SK-N-SH treated with all-trans-retinoic acid at 6 μM for 48 hours (cell line): ENCODE measurements at regions not wholly inside any gene's neighbourhood (a gene's known extent, or its start where the extent isn't known, plus 50 kb on each side); places are given as distances from the start of the nearest gene placed in this dataset.

Experiments used
- ATAC-seq: fragments of 200-7000 bp; cut with Tn5 transposase; 3 replicates; pipeline ENCODE4 v1.9.1; 2020; ENCODE audit warnings: mild to moderate bottlenecking, moderate library complexity
- ARNTL ChIP-seq: fragments of 450-650 bp; formaldehyde crosslinking; IDR thresholded peaks from 2 replicates; pipeline ENCODE4 v1.5.0; 2020; ENCODE audit warnings: low read depth, mild to moderate bottlenecking, moderate library complexity, borderline replicate concordance
- BACH2 ChIP-seq: fragments of 250-450 bp; sonication (Bioruptor Pico); IDR thresholded peaks from 2 replicates; pipeline ENCODE4 v1.9.0; 2021; ENCODE audit warnings: mild to moderate bottlenecking, borderline replicate concordance
- CSDC2 ChIP-seq: fragments of 250-450 bp; sonication (Bioruptor Pico); IDR thresholded peaks from 2 replicates; pipeline ENCODE4 v1.5.0; 2020; ENCODE audit warnings: mild to moderate bottlenecking, moderate library complexity
- ESRRG ChIP-seq: fragments of 250-450 bp; sonication (Bioruptor Pico); IDR thresholded peaks from 2 replicates; pipeline ENCODE4 v1.6.1; 2021; ENCODE audit warnings: mild to moderate bottlenecking
- GLIS3 ChIP-seq: fragments of 250-450 bp; sonication (Bioruptor Pico); IDR thresholded peaks from 2 replicates; pipeline ENCODE4 v1.5.0; 2020; ENCODE audit warnings: mild to moderate bottlenecking, moderate library complexity
- ISL1 ChIP-seq: fragments of 250-450 bp; sonication (Bioruptor Pico); IDR thresholded peaks from 2 replicates; pipeline ENCODE4 v2.1.2; 2022; ENCODE audit warnings: mild to moderate bottlenecking, moderate library complexity
- OSR1 ChIP-seq: fragments of 250-450 bp; sonication (Bioruptor Pico); IDR thresholded peaks from 2 replicates; pipeline ENCODE4 v1.8.0; 2022; ENCODE audit warnings: moderate library complexity, mild to moderate bottlenecking, inconsistent platforms
- PPARA ChIP-seq: fragments of 250-450 bp; sonication (Bioruptor Pico); IDR thresholded peaks from 2 replicates; pipeline ENCODE4 v1.5.0; 2020; ENCODE audit warnings: mild to moderate bottlenecking, borderline replicate concordance
- RARB ChIP-seq: fragments of 250-450 bp; sonication (Bioruptor Pico); IDR thresholded peaks from 2 replicates; pipeline ENCODE4 v1.8.0; 2021; ENCODE audit warnings: mild to moderate bottlenecking, moderate library complexity
- SNAI2 ChIP-seq: fragments of 250-450 bp; sonication (Bioruptor Pico); IDR thresholded peaks from 2 replicates; pipeline ENCODE4 v1.5.0; 2020; ENCODE audit warnings: mild to moderate bottlenecking, moderate library complexity
- TCF4 ChIP-seq: fragments of 250-450 bp; sonication (Bioruptor Pico); IDR thresholded peaks from 2 replicates; pipeline ENCODE4 v1.8.0; 2021; ENCODE audit warnings: mild to moderate bottlenecking, moderate library complexity, borderline replicate concordance
- ZC3H10 ChIP-seq: fragments of 250-450 bp; sonication (Bioruptor Pico); IDR thresholded peaks from 2 replicates; pipeline ENCODE4 v1.5.1; 2021; ENCODE audit warnings: mild to moderate bottlenecking, moderate library complexity
- ZFP3 ChIP-seq: fragments of 250-450 bp; sonication (Bioruptor Pico); IDR thresholded peaks from 2 replicates; pipeline ENCODE4 v1.5.0; 2020; ENCODE audit warnings: mild to moderate bottlenecking, moderate library complexity
- ZFP30 ChIP-seq: fragments of 450-650 bp; formaldehyde crosslinking; IDR thresholded peaks from 2 replicates; pipeline ENCODE4 v1.5.0; 2022; ENCODE audit warnings: mild to moderate bottlenecking, moderate library complexity
- ZNF565 ChIP-seq: fragments of 450-650 bp; formaldehyde crosslinking; conservative IDR thresholded peaks from 2 replicates; pipeline ENCODE4 v1.5.0; 2020; ENCODE audit warnings: low read depth, mild to moderate bottlenecking, moderate library complexity
- ZNF70 ChIP-seq: fragments of 450-650 bp; formaldehyde crosslinking; IDR thresholded peaks from 2 replicates; pipeline ENCODE4 v1.5.0; 2020; ENCODE audit warnings: mild to moderate bottlenecking, moderate library complexity
- ZNF8 ChIP-seq: fragments of 450-650 bp; formaldehyde crosslinking; IDR thresholded peaks from 2 replicates; pipeline ENCODE4 v1.5.0; 2020; ENCODE audit warnings: mild to moderate bottlenecking, moderate library complexity
- TF ChIP-seq, protein P1 (sequence below): fragments of 250-450 bp; sonication (Bioruptor Pico); IDR thresholded peaks from 2 replicates; pipeline ENCODE4 v1.5.1; 2021; ENCODE audit warnings: mild to moderate bottlenecking, moderate library complexity
- TF ChIP-seq, protein P2 (sequence below): fragments of 250-450 bp; sonication (Bioruptor Pico); IDR thresholded peaks from 2 replicates; pipeline ENCODE4 v1.8.0; 2020; ENCODE audit warnings: mild to moderate bottlenecking, moderate library complexity, borderline replicate concordance
- TF ChIP-seq, protein P3 (sequence below): fragments of 250-450 bp; sonication (Bioruptor Pico); IDR thresholded peaks from 2 replicates; pipeline ENCODE4 v1.5.1; 2020; ENCODE audit warnings: low read depth, mild to moderate bottlenecking, moderate library complexity
- TF ChIP-seq, protein P4 (sequence below): fragments of 250-450 bp; sonication (Bioruptor Pico); IDR thresholded peaks from 2 replicates; pipeline ENCODE4 v1.5.0; 2020; ENCODE audit warnings: mild to moderate bottlenecking, moderate library complexity
- TF ChIP-seq, protein P5 (sequence below): fragments of 250-450 bp; sonication (Bioruptor Pico); IDR thresholded peaks from 2 replicates; pipeline ENCODE4 v1.8.0; 2021; ENCODE audit warnings: low read depth, mild to moderate bottlenecking, moderate library complexity, borderline replicate concordance

DNA sequence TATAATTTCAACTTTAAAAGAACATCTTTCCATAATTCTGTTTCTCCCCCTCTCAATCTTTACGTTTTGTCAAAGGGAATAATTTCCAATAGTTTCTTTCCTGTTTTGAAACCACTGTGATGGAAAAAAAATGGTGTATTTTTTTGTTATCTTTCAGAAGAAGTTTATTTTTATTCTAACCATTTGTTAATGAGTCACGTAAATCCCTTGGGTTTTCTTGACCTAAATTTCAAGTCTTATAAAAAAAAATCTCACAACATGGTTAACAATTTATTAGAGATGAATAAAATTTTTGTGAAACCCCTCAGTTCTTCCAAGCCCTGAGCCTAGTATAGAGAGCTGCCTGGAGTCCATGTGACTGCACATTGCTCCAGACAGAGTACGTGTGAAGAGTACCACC is 106.1 kb upstream of the FBXL17 start:
- ATAC-seq = no peak
- TF ChIP-seq CSDC2 (CRISPR knock-in tag) (no peak), ISL1 (CRISPR knock-in tag) (no peak)

DNA sequence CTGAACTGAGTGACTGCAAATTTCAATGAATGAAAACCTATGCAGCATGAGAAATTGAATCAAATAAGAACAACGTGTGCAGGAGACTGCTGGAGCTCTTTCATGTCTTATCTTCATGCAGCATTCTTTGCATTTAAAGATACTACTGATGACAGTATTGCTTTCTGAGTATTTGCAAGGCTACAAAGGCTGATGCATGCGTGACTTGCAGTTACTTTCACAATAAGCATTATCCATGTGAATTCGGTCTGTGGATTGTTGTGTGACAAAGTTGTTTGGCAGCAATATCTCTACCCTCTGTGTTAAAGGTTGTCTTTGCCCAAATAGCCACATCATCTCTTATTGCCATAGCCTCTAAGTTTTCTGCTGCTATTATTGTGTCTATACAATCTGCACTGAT is 102.1 kb upstream of the FBXL17 start:
- no peak for ATAC-seq
- TF ChIP-seq ZNF565 (CRISPR knock-in tag) (no peak), ZFP3 (no peak), OSR1 (CRISPR knock-in tag) (no peak), BACH2 (no peak), ESRRG (CRISPR knock-in tag) (no peak), ZC3H10 (CRISPR knock-in tag) (no peak), SNAI2 (no peak), ZFP30 (CRISPR knock-in tag) (no peak), RARB (no peak), ARNTL (no peak), ZNF8 (CRISPR knock-in tag) (no peak), TCF4 (CRISPR knock-in tag) (no peak), PPARA (no peak), GLIS3 (CRISPR knock-in tag) (no peak), ZNF70 (CRISPR knock-in tag) (no peak)
- TF ChIP-seq, protein P1, sequence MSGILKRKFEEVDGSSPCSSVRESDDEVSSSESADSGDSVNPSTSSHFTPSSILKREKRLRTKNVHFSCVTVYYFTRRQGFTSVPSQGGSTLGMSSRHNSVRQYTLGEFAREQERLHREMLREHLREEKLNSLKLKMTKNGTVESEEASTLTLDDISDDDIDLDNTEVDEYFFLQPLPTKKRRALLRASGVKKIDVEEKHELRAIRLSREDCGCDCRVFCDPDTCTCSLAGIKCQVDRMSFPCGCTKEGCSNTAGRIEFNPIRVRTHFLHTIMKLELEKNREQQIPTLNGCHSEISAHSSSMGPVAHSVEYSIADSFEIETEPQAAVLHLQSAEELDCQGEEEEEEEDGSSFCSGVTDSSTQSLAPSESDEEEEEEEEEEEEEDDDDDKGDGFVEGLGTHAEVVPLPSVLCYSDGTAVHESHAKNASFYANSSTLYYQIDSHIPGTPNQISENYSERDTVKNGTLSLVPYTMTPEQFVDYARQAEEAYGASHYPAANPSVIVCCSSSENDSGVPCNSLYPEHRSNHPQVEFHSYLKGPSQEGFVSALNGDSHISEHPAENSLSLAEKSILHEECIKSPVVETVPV (CRISPR knock-in tag) = no peak
- TF ChIP-seq, protein P2, sequence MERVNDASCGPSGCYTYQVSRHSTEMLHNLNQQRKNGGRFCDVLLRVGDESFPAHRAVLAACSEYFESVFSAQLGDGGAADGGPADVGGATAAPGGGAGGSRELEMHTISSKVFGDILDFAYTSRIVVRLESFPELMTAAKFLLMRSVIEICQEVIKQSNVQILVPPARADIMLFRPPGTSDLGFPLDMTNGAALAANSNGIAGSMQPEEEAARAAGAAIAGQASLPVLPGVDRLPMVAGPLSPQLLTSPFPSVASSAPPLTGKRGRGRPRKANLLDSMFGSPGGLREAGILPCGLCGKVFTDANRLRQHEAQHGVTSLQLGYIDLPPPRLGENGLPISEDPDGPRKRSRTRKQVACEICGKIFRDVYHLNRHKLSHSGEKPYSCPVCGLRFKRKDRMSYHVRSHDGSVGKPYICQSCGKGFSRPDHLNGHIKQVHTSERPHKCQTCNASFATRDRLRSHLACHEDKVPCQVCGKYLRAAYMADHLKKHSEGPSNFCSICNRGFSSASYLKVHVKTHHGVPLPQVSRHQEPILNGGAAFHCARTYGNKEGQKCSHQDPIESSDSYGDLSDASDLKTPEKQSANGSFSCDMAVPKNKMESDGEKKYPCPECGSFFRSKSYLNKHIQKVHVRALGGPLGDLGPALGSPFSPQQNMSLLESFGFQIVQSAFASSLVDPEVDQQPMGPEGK (CRISPR knock-in tag) = no peak
- TF ChIP-seq, protein P3, sequence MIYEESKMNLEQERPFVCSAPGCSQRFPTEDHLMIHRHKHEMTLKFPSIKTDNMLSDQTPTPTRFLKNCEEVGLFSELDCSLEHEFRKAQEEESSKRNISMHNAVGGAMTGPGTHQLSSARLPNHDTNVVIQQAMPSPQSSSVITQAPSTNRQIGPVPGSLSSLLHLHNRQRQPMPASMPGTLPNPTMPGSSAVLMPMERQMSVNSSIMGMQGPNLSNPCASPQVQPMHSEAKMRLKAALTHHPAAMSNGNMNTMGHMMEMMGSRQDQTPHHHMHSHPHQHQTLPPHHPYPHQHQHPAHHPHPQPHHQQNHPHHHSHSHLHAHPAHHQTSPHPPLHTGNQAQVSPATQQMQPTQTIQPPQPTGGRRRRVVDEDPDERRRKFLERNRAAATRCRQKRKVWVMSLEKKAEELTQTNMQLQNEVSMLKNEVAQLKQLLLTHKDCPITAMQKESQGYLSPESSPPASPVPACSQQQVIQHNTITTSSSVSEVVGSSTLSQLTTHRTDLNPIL (CRISPR knock-in tag) = no peak
- TF ChIP-seq, protein P4, sequence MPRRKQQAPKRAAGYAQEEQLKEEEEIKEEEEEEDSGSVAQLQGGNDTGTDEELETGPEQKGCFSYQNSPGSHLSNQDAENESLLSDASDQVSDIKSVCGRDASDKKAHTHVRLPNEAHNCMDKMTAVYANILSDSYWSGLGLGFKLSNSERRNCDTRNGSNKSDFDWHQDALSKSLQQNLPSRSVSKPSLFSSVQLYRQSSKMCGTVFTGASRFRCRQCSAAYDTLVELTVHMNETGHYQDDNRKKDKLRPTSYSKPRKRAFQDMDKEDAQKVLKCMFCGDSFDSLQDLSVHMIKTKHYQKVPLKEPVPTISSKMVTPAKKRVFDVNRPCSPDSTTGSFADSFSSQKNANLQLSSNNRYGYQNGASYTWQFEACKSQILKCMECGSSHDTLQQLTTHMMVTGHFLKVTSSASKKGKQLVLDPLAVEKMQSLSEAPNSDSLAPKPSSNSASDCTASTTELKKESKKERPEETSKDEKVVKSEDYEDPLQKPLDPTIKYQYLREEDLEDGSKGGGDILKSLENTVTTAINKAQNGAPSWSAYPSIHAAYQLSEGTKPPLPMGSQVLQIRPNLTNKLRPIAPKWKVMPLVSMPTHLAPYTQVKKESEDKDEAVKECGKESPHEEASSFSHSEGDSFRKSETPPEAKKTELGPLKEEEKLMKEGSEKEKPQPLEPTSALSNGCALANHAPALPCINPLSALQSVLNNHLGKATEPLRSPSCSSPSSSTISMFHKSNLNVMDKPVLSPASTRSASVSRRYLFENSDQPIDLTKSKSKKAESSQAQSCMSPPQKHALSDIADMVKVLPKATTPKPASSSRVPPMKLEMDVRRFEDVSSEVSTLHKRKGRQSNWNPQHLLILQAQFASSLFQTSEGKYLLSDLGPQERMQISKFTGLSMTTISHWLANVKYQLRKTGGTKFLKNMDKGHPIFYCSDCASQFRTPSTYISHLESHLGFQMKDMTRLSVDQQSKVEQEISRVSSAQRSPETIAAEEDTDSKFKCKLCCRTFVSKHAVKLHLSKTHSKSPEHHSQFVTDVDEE (CRISPR knock-in tag) = no peak
- TF ChIP-seq, protein P5, sequence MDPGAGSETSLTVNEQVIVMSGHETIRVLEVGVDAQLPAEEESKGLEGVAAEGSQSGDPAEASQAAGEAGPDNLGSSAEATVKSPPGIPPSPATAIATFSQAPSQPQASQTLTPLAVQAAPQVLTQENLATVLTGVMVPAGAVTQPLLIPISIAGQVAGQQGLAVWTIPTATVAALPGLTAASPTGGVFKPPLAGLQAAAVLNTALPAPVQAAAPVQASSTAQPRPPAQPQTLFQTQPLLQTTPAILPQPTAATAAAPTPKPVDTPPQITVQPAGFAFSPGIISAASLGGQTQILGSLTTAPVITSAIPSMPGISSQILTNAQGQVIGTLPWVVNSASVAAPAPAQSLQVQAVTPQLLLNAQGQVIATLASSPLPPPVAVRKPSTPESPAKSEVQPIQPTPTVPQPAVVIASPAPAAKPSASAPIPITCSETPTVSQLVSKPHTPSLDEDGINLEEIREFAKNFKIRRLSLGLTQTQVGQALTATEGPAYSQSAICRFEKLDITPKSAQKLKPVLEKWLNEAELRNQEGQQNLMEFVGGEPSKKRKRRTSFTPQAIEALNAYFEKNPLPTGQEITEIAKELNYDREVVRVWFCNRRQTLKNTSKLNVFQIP = no peak

DNA sequence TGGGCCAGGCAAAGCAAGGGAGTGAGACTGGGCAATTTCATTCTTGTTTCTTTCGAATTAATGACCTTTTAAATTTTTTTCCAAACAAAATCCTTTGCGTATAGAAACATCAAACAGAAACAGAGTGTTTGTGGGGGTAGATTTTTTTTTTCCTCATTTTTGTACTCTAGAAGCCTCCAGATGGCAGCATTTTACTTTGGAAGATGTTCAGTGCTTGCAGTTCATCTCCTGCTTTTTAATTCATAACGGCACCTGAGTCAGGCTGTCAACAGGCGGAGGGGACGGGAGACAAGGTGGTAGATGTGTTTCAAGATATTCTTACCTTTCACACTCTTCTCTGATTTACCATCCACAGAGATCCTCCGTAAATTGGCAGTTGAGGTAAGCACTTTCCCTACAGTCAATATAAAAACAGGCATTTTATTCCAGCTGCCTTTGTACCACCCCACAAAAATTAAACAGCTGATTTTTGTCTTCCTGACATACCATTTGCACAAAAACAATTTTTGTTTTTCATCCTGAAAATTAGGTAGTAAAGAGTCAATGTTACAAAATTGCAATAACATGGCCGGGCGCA is 99.5 kb upstream of the FBXL17 start:
- ATAC-seq = peak; percentile 81
- TF ChIP-seq, protein P1 (CRISPR knock-in tag) = no peak
- TF ChIP-seq SNAI2 = no peak
- TF ChIP-seq, protein P4 (CRISPR knock-in tag) = no peak
- TF ChIP-seq, protein P3 (CRISPR knock-in tag) = no peak
- no peak for TF ChIP-seq TCF4 (CRISPR knock-in tag)
- no peak for TF ChIP-seq BACH2
- no peak for TF ChIP-seq GLIS3 (CRISPR knock-in tag)
